ENCODE measurements at regions not wholly inside any gene's neighbourhood (a gene's known extent, or its start where the extent isn't known, plus 50 kb on each side); places are given as distances from the start of the nearest gene placed in this dataset.
"Not testable (repeated sequence)": the region's sequence is repeated elsewhere in the genome, so short reads cannot be mapped to it uniquely, and the experiment has no call there.

- not testable (repeated sequence) for TF ChIP-seq POLR2A (IDR thresholded peaks at IDR 0.05; ENCODE audit: low read depth, low read length); POLR2AphosphoS5 (IDR thresholded peaks at IDR 0.05; ENCODE audit: low read depth, low read length); TAF1 (IDR thresholded peaks at IDR 0.05; ENCODE audit: borderline replicate concordance, low read depth, low read length)
Observed at GRCh38 chr17:5771271-5771577, 186.9 kb upstream of the NLRP1 start.

Data from GM12892 (cell line).